Subcutaneous abdominal adipose tissue (tissue), 5 donors: ENCODE measurements at regions not wholly inside any gene's neighbourhood (a gene's known extent, or its start where the extent isn't known, plus 50 kb on each side); places are given as distances from the start of the nearest gene placed in this dataset.

ENCODE experiments used
- H3K27ac ChIP-seq: one replicate; pipeline ENCODE4 v1.7.0; 2013; ENCODE audit warnings: low read depth, mild to moderate bottlenecking, inconsistent platforms, low read length, moderate library complexity
- H3K27me3 ChIP-seq, 5 donors: one replicate each; pipeline ENCODE4 v1.7.0; 2013; ENCODE audit warnings: low read length in 5 of 5, inconsistent platforms in 1 of 5; ENCODE audit not compliant: control insufficient read depth in 5 of 5, insufficient read depth in 4 of 5
- H3K36me3 ChIP-seq, 5 donors: one replicate each; pipeline ENCODE4 v1.7.0; 2013; ENCODE audit warnings: low read length in 5 of 5; ENCODE audit not compliant: control insufficient read depth in 5 of 5, insufficient read depth in 5 of 5
- H3K4me1 ChIP-seq, 5 donors: one replicate each; pipeline ENCODE4 v1.7.0; 2013; ENCODE audit warnings: low read length in 5 of 5, mild to moderate bottlenecking in 3 of 5, moderate library complexity in 1 of 5; ENCODE audit not compliant: control insufficient read depth in 5 of 5, insufficient read depth in 5 of 5
- H3K4me3 ChIP-seq, 5 donors: one replicate each; pipeline ENCODE4 v1.7.0; 2013; ENCODE audit warnings: low read length in 5 of 5, low read depth in 1 of 5
- H3K9ac ChIP-seq, 5 donors: one replicate each; pipeline ENCODE4 v1.7.0; 2013; ENCODE audit warnings: low read length in 5 of 5, mild to moderate bottlenecking in 4 of 5, moderate library complexity in 3 of 5
- H3K9me3 ChIP-seq, 5 donors: one replicate each; pipeline ENCODE4 v1.7.0; 2013; ENCODE audit warnings: low read length in 5 of 5; ENCODE audit not compliant: control insufficient read depth in 5 of 5
- donor health status: healthy.
- donor health status: healthy.
- donor health status: healthy.
- donor health status: healthy.
- donor health status: healthy.

DNA sequence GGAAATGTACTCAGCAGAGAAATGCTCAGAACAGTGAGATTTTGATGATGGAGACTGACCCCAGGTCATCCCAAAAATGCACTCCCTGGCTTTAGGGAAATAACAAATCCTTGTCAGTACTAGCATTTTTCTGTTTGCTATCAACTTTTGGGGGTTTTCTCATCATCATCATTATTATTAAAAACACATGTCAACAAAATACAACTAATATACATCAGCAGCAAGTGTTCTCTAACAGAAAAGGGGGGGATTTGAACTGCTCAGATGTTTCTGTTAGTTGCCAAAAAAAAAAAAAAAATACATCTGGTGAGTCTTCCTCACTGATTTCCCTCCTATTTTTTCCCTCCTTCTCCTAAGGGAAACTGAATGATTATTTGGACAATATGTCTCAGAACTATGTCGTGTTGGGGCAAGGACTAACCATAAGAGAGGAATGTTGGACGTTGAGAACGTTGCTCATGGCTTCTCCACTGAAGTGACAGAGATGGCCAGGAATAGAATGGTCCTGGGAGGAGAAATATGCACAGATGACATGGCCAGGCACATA, 230.0 kb upstream of the MCTP2 start:
- Histone ChIP-seq H3K36me3 (no peaks in the 10 kb centered on the region), H3K4me3 (no peak overlapping the region), H3K9me3 (no peaks in the 10 kb centered on the region), H3K4me1 (peaks cover 0 to 10% (median 6%) of the 10 kb centered on the region in 5 donors), H3K9ac (no peak overlapping the region), H3K27me3 (no peaks in the 10 kb centered on the region), H3K27ac (peak overlapping the region; percentile 27)

DNA sequence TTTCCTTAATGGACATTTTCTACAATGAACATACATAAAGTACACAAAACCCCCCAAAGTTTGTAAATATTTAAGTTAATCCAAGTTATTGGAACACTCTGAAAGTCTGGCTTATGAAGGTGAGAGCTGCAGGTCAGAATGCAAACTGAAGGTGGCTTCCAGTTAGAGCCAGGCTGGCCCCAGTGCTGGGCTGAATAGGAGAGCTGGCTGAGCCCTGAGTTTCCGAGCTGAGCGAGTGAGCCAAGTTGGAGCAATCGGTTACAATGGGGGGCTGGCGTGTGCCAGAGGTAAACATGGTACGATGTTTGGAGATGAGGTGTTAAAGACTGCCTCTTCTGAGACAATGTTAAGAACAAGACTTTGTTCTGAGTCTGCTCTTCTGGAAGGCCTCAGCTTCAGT, 230.8 kb upstream of the MCTP2 start:
- H3K27ac ChIP-seq, result peak overlapping the region; percentile 27

GRCh38 chr15:93997071-93997658, 234.2 kb upstream of the MCTP2 start:
- Histone ChIP-seq H3K27ac (no peak overlapping the region), H3K4me3 (no peak overlapping the region), H3K36me3 (no peaks in the 10 kb centered on the region), H3K9ac (no peak overlapping the region), H3K27me3 (no peaks in the 10 kb centered on the region), H3K9me3 (no peaks in the 10 kb centered on the region), H3K4me1 (peaks cover 0 to 3% (median 0%) of the 10 kb centered on the region in 5 donors)

More for the DNA sequence above, 230.8 kb upstream of the MCTP2 start:
- Histone ChIP-seq H3K27me3 (no peaks in the 10 kb centered on the region), H3K4me1 (peaks cover 0 to 10% (median 6%) of the 10 kb centered on the region in 5 donors), H3K4me3 (no peak overlapping the region), H3K9me3 (no peaks in the 10 kb centered on the region), H3K36me3 (no peaks in the 10 kb centered on the region), H3K9ac (no peak overlapping the region)

GRCh38 chr15:93989440-93989998, 241.8 kb upstream of the MCTP2 start:
- H3K4me1 ChIP-seq, result peaks cover 0 to 8% (median 0%) of the 10 kb centered on the region in 5 donors
- no peak overlapping the region for H3K4me3 ChIP-seq
- no peak overlapping the region for H3K27ac ChIP-seq
- no peak overlapping the region for H3K9ac ChIP-seq
- H3K9me3 ChIP-seq, result no peaks in the 10 kb centered on the region
- H3K36me3 ChIP-seq, result no peaks in the 10 kb centered on the region
- no peaks in the 10 kb centered on the region for H3K27me3 ChIP-seq

DNA sequence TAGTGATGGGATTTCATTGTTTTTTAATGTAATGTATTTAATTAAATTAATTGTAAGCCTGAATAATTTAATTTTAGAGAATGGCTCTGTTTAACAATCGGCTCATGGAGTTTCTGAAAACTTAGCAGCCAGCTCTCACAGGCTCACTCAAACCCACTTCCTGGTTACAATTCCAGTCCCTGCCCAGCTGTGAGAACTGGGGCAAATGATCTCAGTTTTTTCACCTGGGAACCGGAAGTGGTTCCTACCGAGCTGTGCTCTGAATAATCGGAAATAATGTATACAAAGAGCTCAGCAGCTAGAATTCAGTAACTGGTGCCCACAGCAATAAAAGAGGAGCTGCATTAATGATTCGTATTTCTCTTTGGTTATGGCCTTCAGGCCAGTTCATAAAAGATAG, 244.3 kb upstream of the MCTP2 start:
- Histone ChIP-seq H3K4me1 (peaks cover 0 to 15% (median 11%) of the 10 kb centered on the region in 5 donors), H3K9me3 (no peaks in the 10 kb centered on the region), H3K9ac (no peak overlapping the region), H3K27ac (no peak overlapping the region), H3K36me3 (no peaks in the 10 kb centered on the region), H3K27me3 (no peaks in the 10 kb centered on the region), H3K4me3 (no peak overlapping the region)

GRCh38 chr15:93986400-93986984, 244.9 kb upstream of the MCTP2 start:
- Histone ChIP-seq H3K9ac (no peak overlapping the region), H3K27ac (no peak overlapping the region), H3K4me3 (no peak overlapping the region), H3K4me1 (peaks cover 0 to 20% (median 15%) of the 10 kb centered on the region in 5 donors), H3K36me3 (no peaks in the 10 kb centered on the region), H3K9me3 (no peaks in the 10 kb centered on the region), H3K27me3 (no peaks in the 10 kb centered on the region)

GRCh38 chr15:93985925-93986324, 245.4 kb upstream of the MCTP2 start:
- Histone ChIP-seq H3K4me3 (no peak overlapping the region), H3K9me3 (no peaks in the 10 kb centered on the region), H3K4me1 (peaks cover 0 to 20% (median 17%) of the 10 kb centered on the region in 5 donors), H3K27ac (no peak overlapping the region), H3K9ac (no peak overlapping the region), H3K36me3 (no peaks in the 10 kb centered on the region), H3K27me3 (no peaks in the 10 kb centered on the region)

- Histone ChIP-seq H3K4me3 (no peak overlapping the region), H3K9me3 (no peaks in the 10 kb centered on the region), H3K27ac (no peak overlapping the region), H3K27me3 (no peaks in the 10 kb centered on the region), H3K4me1 (peaks cover 0 to 27% (median 24%) of the 10 kb centered on the region in 5 donors), H3K36me3 (no peaks in the 10 kb centered on the region), H3K9ac (no peak overlapping the region)
These were observed 246.2 kb upstream of the MCTP2 start for GRCh38 chr15:93985176-93985575.

- Histone ChIP-seq H3K4me1 (peaks cover 0 to 32% (median 25%) of the 10 kb centered on the region in 5 donors), H3K9ac (no peak overlapping the region), H3K4me3 (no peak overlapping the region), H3K36me3 (no peaks in the 10 kb centered on the region), H3K27me3 (no peaks in the 10 kb centered on the region), H3K27ac (no peak overlapping the region), H3K9me3 (no peaks in the 10 kb centered on the region)
These were observed 247.8 kb upstream of the MCTP2 start for GRCh38 chr15:93983526-93983925.

DNA sequence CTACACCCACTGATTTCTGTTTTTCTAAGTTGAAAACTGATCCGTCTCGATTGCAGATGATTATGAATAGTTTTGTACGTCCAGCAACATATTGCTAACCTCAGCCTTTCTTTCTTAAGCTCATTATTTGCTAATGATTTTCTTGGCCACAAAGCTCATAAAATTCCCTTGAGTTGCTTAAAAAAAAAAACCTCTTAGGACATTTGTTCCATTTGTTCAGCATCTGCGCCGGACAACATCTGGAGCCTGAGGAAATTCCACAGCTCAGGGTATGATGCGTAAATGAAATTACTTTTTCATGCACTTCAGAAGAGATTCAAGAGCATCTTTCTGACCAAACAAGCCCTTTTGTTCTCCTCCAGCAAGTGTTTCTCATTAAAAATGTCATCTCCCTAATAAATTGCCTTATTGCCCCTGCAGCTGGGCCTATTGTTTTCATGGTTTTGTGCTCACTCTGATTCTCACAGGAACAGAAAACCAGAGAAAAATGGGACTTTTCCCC, 249.1 kb upstream of the MCTP2 start:
- peaks cover 0 to 32% (median 25%) of the 10 kb centered on the region in 5 donors for H3K4me1 ChIP-seq
- no peaks in the 10 kb centered on the region for H3K27me3 ChIP-seq
- no peak overlapping the region for H3K27ac ChIP-seq
- H3K9me3 ChIP-seq, result no peaks in the 10 kb centered on the region
- H3K36me3 ChIP-seq, result no peaks in the 10 kb centered on the region
- no peak overlapping the region for H3K9ac ChIP-seq
- H3K4me3 ChIP-seq, result no peak overlapping the region
